Panc1 (cell line): ENCODE measurements at regions not wholly inside any gene's neighbourhood (a gene's known extent, or its start where the extent isn't known, plus 50 kb on each side); places are given as distances from the start of the nearest gene placed in this dataset.

Experiments used
- ATAC-seq: fragments of 200-7000 bp; cut with Tn5 transposase; 2 replicates; pipeline ENCODE4 v1.9.1; 2020; ENCODE audit warnings: mild to moderate bottlenecking, moderate library complexity
- BruUV-seq: library from RNA; stranded (reverse); fragments of 400-500 nt; replicated peaks from 2 replicates; lab custom pipeline; 2021; lab: Mats Ljungman, UMichigan
- CTCF ChIA-PET: fragments of 300-600 bp; sonication (Branson Sonifier 250); formaldehyde crosslinking; loops from one replicate; lab custom pipeline; 2022; ENCODE audit warnings: antibody characterized with exemption; lab: Charles Lee
- POLR2A ChIA-PET: fragments of 300-600 bp; sonication (Branson Sonifier 250); formaldehyde crosslinking; loops from one replicate; lab custom pipeline; 2022; ENCODE audit warnings: antibody characterized with exemption; lab: Charles Lee
- DNase-seq: peaks from one replicate; pipeline ENCODE4 v3.0.0-alpha.2; 2010; ENCODE audit warnings: low read depth, low spot score
- H3K27ac ChIP-seq: 2 replicates; pipeline ENCODE4 v1.5.1; 2011; ENCODE audit warnings: mild to moderate bottlenecking, low read length, inconsistent platforms
- H3K27me3 ChIP-seq: fragments of 200-500 bp; sonication (Bioruptor generic); 2 replicates; pipeline ENCODE4 v1.6.0; 2014; ENCODE audit warnings: low read length, inconsistent platforms; ENCODE audit not compliant: control insufficient read depth, insufficient read depth
- H3K36me3 ChIP-seq: fragments of 200-500 bp; sonication (Bioruptor generic); 2 replicates; pipeline ENCODE4 v1.5.1; 2014; ENCODE audit warnings: inconsistent platforms, mild to moderate bottlenecking, low read length, moderate library complexity; ENCODE audit not compliant: control insufficient read depth, insufficient read depth
- H3K4me1 ChIP-seq: 2 replicates; pipeline ENCODE4 v1.5.1; 2011; ENCODE audit warnings: inconsistent platforms, mild to moderate bottlenecking, low read length, moderate library complexity; ENCODE audit not compliant: control insufficient read depth, insufficient read depth
- H3K4me3 ChIP-seq, 2 experiments: 2 replicates each; pipeline ENCODE4 v1.5.1; 2011 to 2012; ENCODE audit warnings: low read depth in 2 of 2, low read length in 2 of 2, mild to moderate bottlenecking in 2 of 2, inconsistent platforms in 1 of 2, moderate library complexity in 1 of 2
- H3K9me3 ChIP-seq: fragments of 200-500 bp; sonication (Bioruptor generic); 2 replicates; pipeline ENCODE4 v1.5.1; 2014; ENCODE audit warnings: low read depth, mild to moderate bottlenecking, inconsistent platforms, low read length, moderate library complexity; ENCODE audit not compliant: control insufficient read depth, insufficient read depth
- CTCF ChIP-seq: fragments of 450-650 bp; IDR thresholded peaks from 2 replicates; pipeline ENCODE4 v1.5.1; 2017; ENCODE audit warnings: mild to moderate bottlenecking
- POLR2AphosphoS5 ChIP-seq: IDR thresholded peaks from 2 replicates; pipeline ENCODE4 v1.6.1; 2012; ENCODE audit warnings: mild to moderate bottlenecking, low read depth, low read length, moderate library complexity
- SIN3A ChIP-seq: IDR thresholded peaks from 2 replicates; pipeline ENCODE4 v1.6.1; 2012; ENCODE audit warnings: low read depth, mild to moderate bottlenecking, low read length, moderate library complexity, borderline replicate concordance; ENCODE audit not compliant: insufficient read depth
- TCF7L2 ChIP-seq: IDR thresholded peaks from 2 replicates; pipeline ENCODE4 v1.6.1; 2011; ENCODE audit warnings: mild to moderate bottlenecking, low read depth, low read length, inconsistent platforms
- in situ Hi-C: cut with HindIII; loops from 2 replicates; pipeline ENCODE4 v1.10.0; 2016; ENCODE audit warnings: low sequenced_read_pairs, low pct_unique_long_range_greater_than_20kb
- intact Hi-C: fragments of 100-400 bp; cut with micrococcal nuclease; formaldehyde crosslinking; loops from one replicate; pipeline ENCODE4 v1.10.0; 2022; ENCODE audit not compliant: unreplicated experiment
- TF ChIP-seq, protein P1 (sequence below), 2 experiments: IDR thresholded peaks; 2 replicates each; pipeline ENCODE4 v1.6.1; 2011 to 2012; ENCODE audit warnings: low read depth in 2 of 2, control low read depth in 1 of 2, low read length in 1 of 2, mild to moderate bottlenecking in 1 of 2, moderate library complexity in 1 of 2; ENCODE audit not compliant: insufficient read depth in 1 of 2

GRCh38 chr10:2953495-2953894, 113.9 kb upstream of the PFKP start:
- TF ChIP-seq POLR2AphosphoS5 (no peak), CTCF (no peak), SIN3A (no peak), TCF7L2 (no peak)
- TF ChIP-seq, protein P1, sequence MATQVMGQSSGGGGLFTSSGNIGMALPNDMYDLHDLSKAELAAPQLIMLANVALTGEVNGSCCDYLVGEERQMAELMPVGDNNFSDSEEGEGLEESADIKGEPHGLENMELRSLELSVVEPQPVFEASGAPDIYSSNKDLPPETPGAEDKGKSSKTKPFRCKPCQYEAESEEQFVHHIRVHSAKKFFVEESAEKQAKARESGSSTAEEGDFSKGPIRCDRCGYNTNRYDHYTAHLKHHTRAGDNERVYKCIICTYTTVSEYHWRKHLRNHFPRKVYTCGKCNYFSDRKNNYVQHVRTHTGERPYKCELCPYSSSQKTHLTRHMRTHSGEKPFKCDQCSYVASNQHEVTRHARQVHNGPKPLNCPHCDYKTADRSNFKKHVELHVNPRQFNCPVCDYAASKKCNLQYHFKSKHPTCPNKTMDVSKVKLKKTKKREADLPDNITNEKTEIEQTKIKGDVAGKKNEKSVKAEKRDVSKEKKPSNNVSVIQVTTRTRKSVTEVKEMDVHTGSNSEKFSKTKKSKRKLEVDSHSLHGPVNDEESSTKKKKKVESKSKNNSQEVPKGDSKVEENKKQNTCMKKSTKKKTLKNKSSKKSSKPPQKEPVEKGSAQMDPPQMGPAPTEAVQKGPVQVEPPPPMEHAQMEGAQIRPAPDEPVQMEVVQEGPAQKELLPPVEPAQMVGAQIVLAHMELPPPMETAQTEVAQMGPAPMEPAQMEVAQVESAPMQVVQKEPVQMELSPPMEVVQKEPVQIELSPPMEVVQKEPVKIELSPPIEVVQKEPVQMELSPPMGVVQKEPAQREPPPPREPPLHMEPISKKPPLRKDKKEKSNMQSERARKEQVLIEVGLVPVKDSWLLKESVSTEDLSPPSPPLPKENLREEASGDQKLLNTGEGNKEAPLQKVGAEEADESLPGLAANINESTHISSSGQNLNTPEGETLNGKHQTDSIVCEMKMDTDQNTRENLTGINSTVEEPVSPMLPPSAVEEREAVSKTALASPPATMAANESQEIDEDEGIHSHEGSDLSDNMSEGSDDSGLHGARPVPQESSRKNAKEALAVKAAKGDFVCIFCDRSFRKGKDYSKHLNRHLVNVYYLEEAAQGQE (IDR thresholded peaks at IDR 0.05; ENCODE audit: insufficient read depth in 1 of 2, low read depth in 2 of 2, low read length in 1 of 2) = no peak
- Histone ChIP-seq H3K27me3 (peaks cover 3% of the 10 kb centered on the region; the same call in 1 of the 2 replicates), H3K27ac (no peak overlapping the region), H3K36me3 (no peaks in the 10 kb centered on the region), H3K4me3 (no peak overlapping the region), H3K9me3 (no peaks in the 10 kb centered on the region), H3K4me1 (no peaks in the 10 kb centered on the region)
- DNase-seq (no peak), ATAC-seq (no peak)
- in situ Hi-C loops (no loop called here), intact Hi-C loops (no loop called here)
- ChIA-PET POLR2A (interaction anchor here (0.6 kb wide), 1 partner anchor 405 kb away, joined by 3 read pairs; no protein-coding TSS in a partner anchor), CTCF (no interaction called here)
- no TSS peak for BruUV-seq

DNA sequence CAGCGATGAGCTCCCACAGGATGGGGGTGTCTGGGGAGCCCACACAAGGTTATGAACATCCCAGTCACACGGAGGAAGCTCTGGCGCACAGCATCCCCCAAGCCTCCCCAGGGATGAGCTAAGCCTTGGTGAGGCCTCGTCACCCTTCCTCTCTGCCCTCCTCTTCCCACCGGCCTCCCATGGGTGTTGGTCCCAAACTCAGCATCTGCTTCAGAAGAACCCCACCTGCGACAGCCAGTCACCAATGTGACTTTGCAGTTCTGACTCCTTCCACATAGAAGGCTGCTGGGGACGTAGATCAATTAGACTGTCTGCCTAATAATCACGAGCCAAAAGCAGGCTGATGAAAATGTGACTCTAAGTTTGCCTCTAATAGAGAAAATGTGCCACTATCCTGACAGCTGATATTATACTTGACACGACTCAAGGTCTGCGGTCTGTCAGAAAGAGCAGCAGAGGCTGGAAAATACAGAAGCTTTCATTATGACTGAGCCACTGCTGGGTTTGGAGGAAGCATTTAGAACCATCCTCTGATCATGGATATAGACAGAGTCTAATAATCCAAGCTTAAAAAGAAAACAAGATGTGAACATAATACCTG, 116.0 kb upstream of the PFKP start:
- POLR2A ChIA-PET = no interaction called here

More for the DNA sequence above, 116.0 kb upstream of the PFKP start:
- Histone ChIP-seq H3K9me3 (no peaks in the 10 kb centered on the region), H3K4me3 (no peak overlapping the region), H3K4me1 (no peaks in the 10 kb centered on the region), H3K27me3 (peaks cover 3% of the 10 kb centered on the region; the same call in 1 of the 2 replicates), H3K27ac (no peak overlapping the region), H3K36me3 (no peaks in the 10 kb centered on the region)
- DNase-seq = no peak
- TF ChIP-seq, protein P1 (IDR thresholded peaks at IDR 0.05; ENCODE audit: insufficient read depth in 1 of 2, low read depth in 2 of 2, low read length in 1 of 2) = no peak
- TF ChIP-seq TCF7L2 (no peak), POLR2AphosphoS5 (no peak), SIN3A (no peak), CTCF (no peak)
- intact Hi-C loops = no loop called here
- ATAC-seq = no peak
- in situ Hi-C loops = no loop called here
- CTCF ChIA-PET = no interaction called here
- BruUV-seq = no TSS peak
